H1 (cell line): ENCODE measurements at regions not wholly inside any gene's neighbourhood (a gene's known extent, or its start where the extent isn't known, plus 50 kb on each side); places are given as distances from the start of the nearest gene placed in this dataset.

Experiments
- CTCF ChIA-PET: fragments of 300-600 bp; sonication (Branson Sonifier 250); formaldehyde crosslinking; loops from one replicate; lab custom pipeline; 2021; ENCODE audit not compliant: partially characterized antibody; lab: Charles Lee
- POLR2A ChIA-PET: fragments of 300-600 bp; sonication (Branson Sonifier 250); formaldehyde crosslinking; loops from one replicate; lab custom pipeline; 2021; ENCODE audit warnings: inconsistent platforms; ENCODE audit not compliant: partially characterized antibody; lab: Charles Lee
- DNase-seq, 2 experiments: peaks; one replicate each; pipeline versions ENCODE4 v3.0.0 to v3.0.0-alpha.2; 2010 to 2022; ENCODE audit warnings: low spot score in 2 of 2, low read depth in 1 of 2, mixed read lengths in 1 of 2
- FAIRE-seq: peaks from 2 replicates; lab custom pipeline; 2011; peaks lifted over from hg19 to GRCh38; lab: Jason Lieb, UNC
- H2AFZ ChIP-seq: 2 replicates; pipeline ENCODE4 v1.8.1; 2012; ENCODE audit warnings: low read length, inconsistent platforms
- H2AK5ac ChIP-seq: 2 replicates; pipeline ENCODE4 v1.6.1; 2013; ENCODE audit warnings: low read depth, low read length
- H2BK120ac ChIP-seq: replicated peaks from 2 replicates; pipeline ENCODE3; 2013; ENCODE audit warnings: low read depth, low read length, inconsistent platforms
- H2BK12ac ChIP-seq: 2 replicates; pipeline ENCODE4 v1.6.1; 2013; ENCODE audit warnings: low read depth, low read length
- H2BK15ac ChIP-seq: 2 replicates; pipeline ENCODE4 v1.6.1; 2013; ENCODE audit warnings: low read length
- H2BK20ac ChIP-seq: 2 replicates; pipeline ENCODE4 v1.6.1; 2013; ENCODE audit warnings: low read length
- H2BK5ac ChIP-seq: 2 replicates; pipeline ENCODE4 v1.6.1; 2013; ENCODE audit warnings: low read depth, low read length
- H3K14ac ChIP-seq: 2 replicates; pipeline ENCODE4 v1.6.1; 2013; ENCODE audit warnings: inconsistent platforms; ENCODE audit not compliant: insufficient read length
- H3K18ac ChIP-seq: 2 replicates; pipeline ENCODE4 v1.6.1; 2013; ENCODE audit warnings: low read length; ENCODE audit errors: extremely low read depth
- H3K23ac ChIP-seq: 2 replicates; pipeline ENCODE4 v1.6.1; 2013; ENCODE audit warnings: inconsistent platforms; ENCODE audit not compliant: insufficient read length
- H3K23me2 ChIP-seq: 2 replicates; pipeline ENCODE4 v1.6.1; 2013; ENCODE audit warnings: low read depth, low read length
- H3K27ac ChIP-seq: 2 replicates; pipeline ENCODE4 v1.6.1; 2011; ENCODE audit warnings: low read depth, low read length, inconsistent platforms
- H3K27me3 ChIP-seq, 4 experiments: replicated peaks in 1 of 4; 1 replicate in 1 of 4; 2 replicates in 3 of 4; pipeline versions ENCODE4 v1.6.1 to v1.8.1; 2011 to 2013; ENCODE audit warnings: low read length in 3 of 4, mild to moderate bottlenecking in 3 of 4, inconsistent platforms in 2 of 4, mixed read lengths in 2 of 4, moderate library complexity in 1 of 4; ENCODE audit not compliant: control insufficient read depth in 3 of 4, insufficient read depth in 3 of 4; ENCODE audit errors: extremely low read depth in 1 of 4
- H3K36me3 ChIP-seq, 4 experiments: 2 replicates each; pipeline versions ENCODE4 v1.6.1 to v1.8.1; 2011 to 2013; ENCODE audit warnings: mild to moderate bottlenecking in 4 of 4, low read length in 3 of 4, moderate library complexity in 2 of 4, control low read depth in 1 of 4, inconsistent platforms in 1 of 4; ENCODE audit not compliant: insufficient read depth in 4 of 4, control insufficient read depth in 2 of 4
- H3K4ac ChIP-seq: replicated peaks from 2 replicates; pipeline ENCODE3; 2013; ENCODE audit warnings: low read length, low read depth, mixed read lengths, inconsistent platforms; ENCODE audit not compliant: insufficient read length
- H3K4me1 ChIP-seq, 4 experiments: replicated peaks in 1 of 4; 1 replicate in 1 of 4; 2 replicates in 3 of 4; pipeline versions ENCODE4 v1.6.1 to v1.8.1; 2011 to 2013; ENCODE audit warnings: low read length in 3 of 4, inconsistent platforms in 2 of 4, mixed read lengths in 1 of 4; ENCODE audit not compliant: insufficient read depth in 4 of 4, control insufficient read depth in 3 of 4
- H3K4me2 ChIP-seq, 2 experiments: 2 replicates each; pipeline versions ENCODE4 v1.6.1 to v1.8.1; 2011 to 2013; ENCODE audit warnings: low read depth in 2 of 2, low read length in 2 of 2, control low read depth in 1 of 2, inconsistent platforms in 1 of 2, mild to moderate bottlenecking in 1 of 2; ENCODE audit not compliant: insufficient read depth in 1 of 2
- H3K4me3 ChIP-seq, 4 experiments: fragments of 200-600, 300-600 bp in 1 of 4; sonication (generic), shearing (Covaris generic), sonication (Bioruptor Twin) in 1 of 4; 2 replicates each; pipeline versions ENCODE4 v1.5.1 to v1.8.1; 2011 to 2016; ENCODE audit warnings: low read length in 4 of 4, low read depth in 3 of 4, control low read depth in 2 of 4, inconsistent platforms in 2 of 4, mild to moderate bottlenecking in 2 of 4, mixed read lengths in 1 of 4, moderate library complexity in 1 of 4; ENCODE audit not compliant: insufficient read depth in 2 of 4; ENCODE audit errors: extremely low read depth in 1 of 4
- H3K56ac ChIP-seq: replicated peaks from 2 replicates; pipeline ENCODE3; 2013; ENCODE audit warnings: low read depth, mild to moderate bottlenecking, mixed read lengths, low read length, inconsistent platforms; ENCODE audit not compliant: insufficient read length
- H3K79me1 ChIP-seq: 2 replicates; pipeline ENCODE4 v1.6.1; 2013; ENCODE audit warnings: low read depth, low read length, control low read depth
- H3K79me2 ChIP-seq, 2 experiments: 2 replicates each; pipeline versions ENCODE4 v1.6.1 to v1.8.1; 2012 to 2013; ENCODE audit warnings: low read length in 2 of 2, mild to moderate bottlenecking in 2 of 2, inconsistent platforms in 1 of 2; ENCODE audit not compliant: insufficient read depth in 2 of 2, control insufficient read depth in 1 of 2
- H3K9ac ChIP-seq, 4 experiments: replicated peaks in 1 of 4; 1 replicate in 1 of 4; 2 replicates in 3 of 4; pipeline versions ENCODE4 v1.6.1 to v1.8.1; 2011 to 2013; ENCODE audit warnings: low read depth in 3 of 4, low read length in 3 of 4, control low read depth in 2 of 4, mild to moderate bottlenecking in 2 of 4, moderate library complexity in 2 of 4, inconsistent platforms in 1 of 4; ENCODE audit errors: extremely low read depth in 1 of 4
- H3K9me3 ChIP-seq, 2 experiments: 2 replicates each; pipeline versions ENCODE4 v1.6.1 to v1.8.1; 2012 to 2013; ENCODE audit warnings: mild to moderate bottlenecking in 2 of 2, moderate library complexity in 2 of 2, control low read depth in 1 of 2, inconsistent platforms in 1 of 2, low read depth in 1 of 2, low read length in 1 of 2, mixed read lengths in 1 of 2; ENCODE audit not compliant: insufficient read depth in 2 of 2
- H4K20me1 ChIP-seq, 2 experiments: replicated peaks in 1 of 2; 2 replicates each; pipeline versions ENCODE3 to v1.8.1; 2011 to 2013; ENCODE audit warnings: inconsistent platforms in 2 of 2, low read length in 2 of 2, mild to moderate bottlenecking in 1 of 2; ENCODE audit not compliant: insufficient read depth in 2 of 2, control insufficient read depth in 1 of 2
- H4K5ac ChIP-seq: 2 replicates; pipeline ENCODE4 v1.6.1; 2013; ENCODE audit warnings: low read length, low read depth, mixed read lengths, inconsistent platforms; ENCODE audit not compliant: insufficient read length
- H4K8ac ChIP-seq: 2 replicates; pipeline ENCODE4 v1.8.0; 2013; ENCODE audit warnings: mild to moderate bottlenecking, moderate library complexity, low read length, inconsistent platforms; ENCODE audit not compliant: insufficient read depth; ENCODE audit errors: extremely low read depth
- H4K91ac ChIP-seq: replicated peaks from 2 replicates; pipeline ENCODE3; 2013; ENCODE audit warnings: low read length, mixed read lengths, inconsistent platforms; ENCODE audit not compliant: insufficient read length
- ASH2L ChIP-seq: fragments of 200-600, 300-600 bp; sonication (generic); IDR thresholded peaks from one replicate; pipeline ENCODE4 v1.7.1; 2017; ENCODE audit warnings: low read length
- BRCA1 ChIP-seq: IDR thresholded peaks from 2 replicates; pipeline ENCODE4 v1.6.1; 2012; ENCODE audit warnings: low read depth, low read length, improper control_type of control experiment
- CBX8 ChIP-seq: fragments of 300-800, 300-1000 bp; sonication (generic); IDR thresholded peaks from 2 replicates; pipeline ENCODE4 v1.7.1; 2016; ENCODE audit warnings: low read depth, low read length, borderline replicate concordance
- EGR1 ChIP-seq: IDR thresholded peaks from 2 replicates; pipeline ENCODE4 v1.6.1; 2011; ENCODE audit warnings: low read depth, low read length, borderline replicate concordance
- GTF2F1 ChIP-seq: IDR thresholded peaks from 2 replicates; pipeline ENCODE4 v1.6.1; 2012; ENCODE audit warnings: low read depth, low read length, improper control_type of control experiment, borderline replicate concordance
- JUND ChIP-seq: IDR thresholded peaks from 2 replicates; pipeline ENCODE4 v1.6.1; 2011; ENCODE audit warnings: mild to moderate bottlenecking, improper control_type of control experiment, low read length
- RAD21 ChIP-seq, 2 experiments: IDR thresholded peaks in 1 of 2; conservative IDR thresholded peaks in 1 of 2; 2 replicates each; pipeline ENCODE4 v1.6.1; 2011; ENCODE audit warnings: low read depth in 2 of 2, low read length in 2 of 2, improper control_type of control experiment in 1 of 2, inconsistent platforms in 1 of 2, mild to moderate bottlenecking in 1 of 2, moderate library complexity in 1 of 2
- RBBP5 ChIP-seq: IDR thresholded peaks from 2 replicates; pipeline ENCODE4 v1.7.1; 2012; ENCODE audit warnings: low read depth, mild to moderate bottlenecking, inconsistent platforms, low read length, moderate library complexity, borderline replicate concordance
- RFX5 ChIP-seq: IDR thresholded peaks from 2 replicates; pipeline ENCODE4 v1.6.1; 2011; ENCODE audit warnings: low read depth, low read length, improper control_type of control experiment, borderline replicate concordance
- SIN3A ChIP-seq, 2 experiments: IDR thresholded peaks in 1 of 2; conservative IDR thresholded peaks in 1 of 2; 2 replicates each; pipeline ENCODE4 v1.6.1; 2011 to 2012; ENCODE audit warnings: low read length in 2 of 2, improper control_type of control experiment in 1 of 2, low read depth in 1 of 2, mild to moderate bottlenecking in 1 of 2
- TBP ChIP-seq: IDR thresholded peaks from 2 replicates; pipeline ENCODE4 v1.6.1; 2011; ENCODE audit warnings: low read depth, low read length, improper control_type of control experiment
- WGBS, 2 experiments: shearing (Covaris generic) in 1 of 2; methylation state at CpG; one replicate each; pipeline versions ENCODE4 v1.1.6 to v1.1.7; 2013 to 2015; ENCODE audit warnings: low lambda C conversion rate in 2 of 2, mixed read lengths in 2 of 2, inconsistent platforms in 1 of 2, low coverage in 1 of 2, missing lambda C conversion rate in 1 of 2; ENCODE audit not compliant: insufficient replicate concordance in 2 of 2, insufficient coverage in 1 of 2, insufficient read length in 1 of 2; ENCODE audit errors: extremely low coverage in 1 of 2, missing lambda C conversion rate in 1 of 2; 5-methylcytosine and 5-hydroxymethylcytosine counted together
- TF ChIP-seq, protein P1 (sequence below): IDR thresholded peaks from 2 replicates; pipeline ENCODE4 v1.6.1; 2011; ENCODE audit warnings: low read length, improper control_type of control experiment

DNA sequence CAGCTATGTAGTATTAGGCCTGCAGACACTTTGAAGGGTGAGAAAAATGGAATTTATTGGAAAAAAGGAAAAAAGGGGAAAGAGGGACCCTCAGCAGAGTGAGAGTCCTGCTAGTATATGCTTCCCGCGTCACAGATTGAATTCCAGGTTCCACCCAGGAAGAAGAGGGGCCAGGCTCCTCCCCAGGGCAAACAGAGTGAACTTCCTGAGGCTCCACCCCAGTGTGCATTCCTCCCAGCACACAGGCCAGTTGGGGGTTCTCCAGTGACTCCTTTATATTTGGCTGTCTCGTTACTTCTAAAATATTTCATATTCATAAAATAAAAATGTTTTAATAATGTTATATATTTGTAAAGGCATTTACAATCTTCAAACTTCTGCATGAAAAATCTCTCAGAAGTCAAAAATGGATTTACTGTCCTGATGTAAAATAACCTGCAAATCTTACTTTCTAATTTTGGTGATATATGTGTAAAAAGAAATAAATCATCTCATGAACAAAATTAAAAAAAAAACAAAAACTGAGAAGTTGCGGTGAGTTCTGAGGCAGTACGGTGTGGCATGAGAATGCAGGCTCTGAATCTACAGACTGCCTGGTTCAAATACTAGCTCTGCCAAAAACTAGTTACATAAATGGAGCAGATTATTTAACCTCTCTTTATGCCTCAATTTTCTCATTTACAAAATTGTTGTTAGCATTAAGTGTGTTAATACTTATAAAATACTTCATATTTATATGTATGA, 175.8 kb upstream of the P2RY1 start:
- Histone ChIP-seq H2BK20ac (no peak overlapping the region), H3K27me3 (no peaks in the 10 kb centered on the region), H3K79me2 (no peaks in the 10 kb centered on the region), H3K14ac (no peak overlapping the region), H4K8ac (no peak overlapping the region), H2BK15ac (no peak overlapping the region), H3K56ac (no peak overlapping the region), H3K4me2 (no peak overlapping the region), H3K18ac (no peak overlapping the region), H2AK5ac (no peak overlapping the region), H4K91ac (no peak overlapping the region), H3K4me3 (no peak overlapping the region), H3K79me1 (no peaks in the 10 kb centered on the region), H4K5ac (no peak overlapping the region), H3K9ac (no peak overlapping the region), H3K36me3 (no peaks in the 10 kb centered on the region; a peak in 1 of 8 replicates), H3K4ac (no peak overlapping the region), H3K23me2 (no peaks in the 10 kb centered on the region), H3K4me1 (peaks cover 0 to 22% (median 6%) of the 10 kb centered on the region in 4 experiments; a peak in 4 of 7 replicates), H4K20me1 (no peaks in the 10 kb centered on the region), H2BK12ac (no peak overlapping the region), H3K9me3 (peaks cover 0 to 4% of the 10 kb centered on the region in 2 experiments; a peak in 1 of 4 replicates), H2AFZ (no peak overlapping the region), H3K27ac (no peak overlapping the region), H2BK5ac (no peak overlapping the region), H3K23ac (no peak overlapping the region), H2BK120ac (no peak overlapping the region)
- POLR2A ChIA-PET, result no interaction called here
- CTCF ChIA-PET, result interaction anchor here (1.2 kb wide), 1 partner anchor 85 kb away, joined by 4 read pairs; no protein-coding TSS in a partner anchor
- DNase-seq, result no peak
- 58% methylated on average over 5 of the region's 5 CpGs; no CpG with 5 or more reads in 1 of the 2 experiments for WGBS, 2 experiments
- FAIRE-seq, result no peak
- TF ChIP-seq SIN3A (conservative IDR thresholded peaks at IDR 0.05 in 1 of 2, IDR thresholded peaks at IDR 0.05 in 1 of 2; ENCODE audit: low read depth in 1 of 2, low read length in 2 of 2) (no peak), RFX5 (no peak), BRCA1 (no peak), GTF2F1 (no peak), TBP (no peak), RAD21 (IDR thresholded peaks at IDR 0.05 in 1 of 2, conservative IDR thresholded peaks at IDR 0.05 in 1 of 2; ENCODE audit: low read depth in 2 of 2, low read length in 2 of 2) (no peak), ASH2L (no peak), CBX8 (no peak), RBBP5 (no peak), EGR1 (no peak), JUND (no peak)
- TF ChIP-seq, protein P1, sequence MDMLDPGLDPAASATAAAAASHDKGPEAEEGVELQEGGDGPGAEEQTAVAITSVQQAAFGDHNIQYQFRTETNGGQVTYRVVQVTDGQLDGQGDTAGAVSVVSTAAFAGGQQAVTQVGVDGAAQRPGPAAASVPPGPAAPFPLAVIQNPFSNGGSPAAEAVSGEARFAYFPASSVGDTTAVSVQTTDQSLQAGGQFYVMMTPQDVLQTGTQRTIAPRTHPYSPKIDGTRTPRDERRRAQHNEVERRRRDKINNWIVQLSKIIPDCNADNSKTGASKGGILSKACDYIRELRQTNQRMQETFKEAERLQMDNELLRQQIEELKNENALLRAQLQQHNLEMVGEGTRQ, result no peak
